ENCODE measurements at regions not wholly inside any gene's neighbourhood (a gene's known extent, or its start where the extent isn't known, plus 50 kb on each side); places are given as distances from the start of the nearest gene placed in this dataset.

GRCh38 chr2:236946871-236947270, 138.8 kb upstream of the COPS8 start:
- intact Hi-C loops (cut with micrococcal nuclease; ENCODE audit: unreplicated experiment) = no loop called here
- Histone ChIP-seq H3K27me3 (ENCODE audit: insufficient read depth, low read depth) (peaks cover 16% of the 10 kb centered on the region; the same call in 1 of the 2 replicates), H3K9me2 (ENCODE audit: insufficient read depth) (no peaks in the 10 kb centered on the region), H3K4me3 (no peak overlapping the region), H3F3A (ENCODE audit: insufficient read depth, low read depth) (no peaks in the 10 kb centered on the region), H3K4me1 (replicated peaks; ENCODE audit: insufficient read depth) (no peaks in the 10 kb centered on the region), H3K9me3 (ENCODE audit: insufficient read depth, low read depth) (no peaks in the 10 kb centered on the region; the same call in 1 of the 2 replicates), H3K79me2 (ENCODE audit: low read depth) (no peaks in the 10 kb centered on the region), H3K27ac (no peak overlapping the region), H4K20me1 (ENCODE audit: insufficient read depth) (no peaks in the 10 kb centered on the region), H3K4me2 (no peak overlapping the region), H3K36me3 (ENCODE audit: low read depth) (no peaks in the 10 kb centered on the region), H2AFZ (no peak overlapping the region)
- DNase-seq = no peak
- TF ChIP-seq CTCF (conservative IDR thresholded peaks at IDR 0.05) (no peak), EZH2 (IDR thresholded peaks at IDR 0.05; ENCODE audit: low read depth) (no peak)
- POLR2A ChIA-PET (ENCODE audit: unreplicated experiment) = no interaction called here
- BruUV-seq (replicated peaks) = no TSS peak
- CTCF ChIA-PET = no interaction called here

GRCh38 chr2:236947294-236947693, 138.4 kb upstream of the COPS8 start:
- intact Hi-C loops (cut with micrococcal nuclease; ENCODE audit: unreplicated experiment) = no loop called here
- Histone ChIP-seq H3K27ac (no peak overlapping the region), H4K20me1 (ENCODE audit: insufficient read depth) (no peaks in the 10 kb centered on the region), H3K4me3 (no peak overlapping the region), H3K27me3 (ENCODE audit: insufficient read depth, low read depth) (peaks cover 19% of the 10 kb centered on the region; the same call in 1 of the 2 replicates), H2AFZ (no peak overlapping the region), H3K9me3 (ENCODE audit: insufficient read depth, low read depth) (no peaks in the 10 kb centered on the region; the same call in 1 of the 2 replicates), H3K36me3 (ENCODE audit: low read depth) (no peaks in the 10 kb centered on the region), H3K9me2 (ENCODE audit: insufficient read depth) (no peaks in the 10 kb centered on the region), H3K4me1 (replicated peaks; ENCODE audit: insufficient read depth) (no peaks in the 10 kb centered on the region), H3F3A (ENCODE audit: insufficient read depth, low read depth) (no peaks in the 10 kb centered on the region), H3K79me2 (ENCODE audit: low read depth) (no peaks in the 10 kb centered on the region), H3K4me2 (no peak overlapping the region)
- DNase-seq = no peak
- ChIA-PET POLR2A (ENCODE audit: unreplicated experiment) (no interaction called here), CTCF (no interaction called here)
- TF ChIP-seq CTCF (conservative IDR thresholded peaks at IDR 0.05) = no peak
- TF ChIP-seq EZH2 (IDR thresholded peaks at IDR 0.05; ENCODE audit: low read depth) = no peak
- no TSS peak for BruUV-seq (replicated peaks)

DNA sequence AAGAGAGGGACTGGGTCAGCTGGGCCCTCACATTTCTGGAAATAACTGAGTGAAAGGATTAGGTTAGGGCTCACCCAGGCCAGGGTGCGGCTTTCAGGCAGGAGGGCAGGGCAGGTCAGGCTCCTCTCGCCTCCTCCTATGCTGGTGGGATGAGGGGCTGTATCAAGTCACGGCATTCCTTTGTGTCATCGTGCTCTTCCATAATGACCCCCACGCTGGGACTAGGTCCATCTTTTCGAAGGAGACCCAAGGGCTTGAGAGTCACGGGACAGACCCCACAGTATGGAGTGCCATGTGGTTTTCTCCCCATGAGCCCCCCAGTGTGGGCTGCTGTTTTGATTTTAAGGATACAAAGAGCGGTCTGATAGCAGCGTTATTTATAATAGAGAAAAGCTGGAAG, 137.8 kb upstream of the COPS8 start:
- H3K27ac ChIP-seq = no peak overlapping the region
- H2AFZ ChIP-seq = no peak overlapping the region
- H3K4me1 ChIP-seq (replicated peaks; ENCODE audit: insufficient read depth) = no peaks in the 10 kb centered on the region
- no peaks in the 10 kb centered on the region for H3F3A ChIP-seq (ENCODE audit: insufficient read depth, low read depth)
- H3K4me3 ChIP-seq = no peak overlapping the region
- H3K9me2 ChIP-seq (ENCODE audit: insufficient read depth) = no peaks in the 10 kb centered on the region
- no peaks in the 10 kb centered on the region for H3K36me3 ChIP-seq (ENCODE audit: low read depth)
- intact Hi-C loops (cut with micrococcal nuclease; ENCODE audit: unreplicated experiment) = no loop called here
- no peak for DNase-seq
- no peak overlapping the region for H3K4me2 ChIP-seq
- TF ChIP-seq EZH2 (IDR thresholded peaks at IDR 0.05; ENCODE audit: low read depth) (no peak), CTCF (conservative IDR thresholded peaks at IDR 0.05) (no peak)
- H3K79me2 ChIP-seq (ENCODE audit: low read depth) = no peaks in the 10 kb centered on the region
- no peaks in the 10 kb centered on the region for H4K20me1 ChIP-seq (ENCODE audit: insufficient read depth)
- POLR2A ChIA-PET (ENCODE audit: unreplicated experiment) = no interaction called here
- H3K9me3 ChIP-seq (ENCODE audit: insufficient read depth, low read depth) = no peaks in the 10 kb centered on the region; the same call in 1 of the 2 replicates
- H3K27me3 ChIP-seq (ENCODE audit: insufficient read depth, low read depth) = peaks cover 19% of the 10 kb centered on the region; the same call in 1 of the 2 replicates
- BruUV-seq (replicated peaks) = no TSS peak
- CTCF ChIA-PET = no interaction called here
